ENCODE measurements at regions not wholly inside any gene's neighbourhood (a gene's known extent, or its start where the extent isn't known, plus 50 kb on each side); places are given as distances from the start of the nearest gene placed in this dataset.

DNA sequence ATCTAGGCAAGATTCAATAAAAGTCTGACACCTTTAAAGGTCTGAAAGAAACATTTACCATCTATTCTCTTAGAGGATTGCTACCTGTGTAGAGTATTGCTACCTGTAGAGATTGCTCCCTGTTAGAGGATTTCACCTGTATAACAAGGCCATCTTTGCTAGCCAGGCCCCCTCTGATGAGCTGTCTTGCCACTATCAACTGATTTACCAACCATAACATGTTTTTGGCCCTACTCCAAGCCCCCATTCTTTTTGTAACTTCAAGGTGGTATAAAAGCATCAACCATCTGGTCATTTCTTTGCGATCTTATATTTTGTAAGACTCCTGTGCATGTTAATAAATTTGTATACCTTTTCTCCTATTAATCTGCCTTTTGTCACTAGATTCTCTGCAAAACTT, 424.7 kb upstream of the CAMK1G start:
- no peak for DNase-seq (ENCODE audit: extremely low spot score in 2 of 2)
- no peaks in the 10 kb centered on the region for H3K27me3 ChIP-seq
- no peaks in the 10 kb centered on the region for H3K36me3 ChIP-seq
- H3K4me3 ChIP-seq, result no peak overlapping the region
- no peak overlapping the region for H3K27ac ChIP-seq
- H3K4me1 ChIP-seq, result no peaks in the 10 kb centered on the region
- TF ChIP-seq POLR2AphosphoS5 (IDR thresholded peaks at IDR 0.05; ENCODE audit: insufficient read depth in 1 of 2, low read depth in 1 of 2), result no peak
- TF ChIP-seq, protein P1, sequence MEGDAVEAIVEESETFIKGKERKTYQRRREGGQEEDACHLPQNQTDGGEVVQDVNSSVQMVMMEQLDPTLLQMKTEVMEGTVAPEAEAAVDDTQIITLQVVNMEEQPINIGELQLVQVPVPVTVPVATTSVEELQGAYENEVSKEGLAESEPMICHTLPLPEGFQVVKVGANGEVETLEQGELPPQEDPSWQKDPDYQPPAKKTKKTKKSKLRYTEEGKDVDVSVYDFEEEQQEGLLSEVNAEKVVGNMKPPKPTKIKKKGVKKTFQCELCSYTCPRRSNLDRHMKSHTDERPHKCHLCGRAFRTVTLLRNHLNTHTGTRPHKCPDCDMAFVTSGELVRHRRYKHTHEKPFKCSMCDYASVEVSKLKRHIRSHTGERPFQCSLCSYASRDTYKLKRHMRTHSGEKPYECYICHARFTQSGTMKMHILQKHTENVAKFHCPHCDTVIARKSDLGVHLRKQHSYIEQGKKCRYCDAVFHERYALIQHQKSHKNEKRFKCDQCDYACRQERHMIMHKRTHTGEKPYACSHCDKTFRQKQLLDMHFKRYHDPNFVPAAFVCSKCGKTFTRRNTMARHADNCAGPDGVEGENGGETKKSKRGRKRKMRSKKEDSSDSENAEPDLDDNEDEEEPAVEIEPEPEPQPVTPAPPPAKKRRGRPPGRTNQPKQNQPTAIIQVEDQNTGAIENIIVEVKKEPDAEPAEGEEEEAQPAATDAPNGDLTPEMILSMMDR (IDR thresholded peaks at IDR 0.05), result no peak
- TF ChIP-seq POLR2A (IDR thresholded peaks at IDR 0.05), result no peak
- intact Hi-C loops (cut with DNase I), result no loop called here
- H3K9me3 ChIP-seq, result no peaks in the 10 kb centered on the region

DNA sequence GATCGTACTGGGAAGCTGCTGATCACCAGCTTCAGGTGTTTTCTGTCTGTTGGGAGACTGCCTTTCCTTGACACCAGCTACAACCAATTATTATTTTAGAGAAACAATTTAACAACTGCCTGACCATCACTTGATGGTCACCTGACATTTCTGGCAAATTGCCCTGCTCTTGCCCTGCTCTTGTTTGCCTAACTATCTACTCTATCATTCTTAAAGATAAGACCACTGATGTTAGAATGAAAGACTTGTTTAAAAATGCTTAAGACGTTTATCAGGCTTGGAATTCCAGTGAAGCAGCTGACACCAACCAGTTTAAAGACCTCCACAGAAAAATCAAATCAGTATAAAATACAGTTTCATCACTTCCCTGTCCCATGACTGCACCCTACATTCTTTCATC, 423.3 kb upstream of the CAMK1G start:
- TF ChIP-seq POLR2AphosphoS5 (IDR thresholded peaks at IDR 0.05; ENCODE audit: insufficient read depth in 1 of 2, low read depth in 1 of 2), result no peak
- TF ChIP-seq, protein P1 (IDR thresholded peaks at IDR 0.05), result no peak
- TF ChIP-seq POLR2A (IDR thresholded peaks at IDR 0.05), result no peak
- Histone ChIP-seq H3K27ac (no peak overlapping the region), H3K36me3 (no peaks in the 10 kb centered on the region), H3K9me3 (no peaks in the 10 kb centered on the region), H3K4me3 (no peak overlapping the region), H3K27me3 (no peaks in the 10 kb centered on the region), H3K4me1 (no peaks in the 10 kb centered on the region)
- DNase-seq (ENCODE audit: extremely low spot score in 2 of 2), result no peak
- intact Hi-C loops (cut with DNase I), result no loop called here

DNA sequence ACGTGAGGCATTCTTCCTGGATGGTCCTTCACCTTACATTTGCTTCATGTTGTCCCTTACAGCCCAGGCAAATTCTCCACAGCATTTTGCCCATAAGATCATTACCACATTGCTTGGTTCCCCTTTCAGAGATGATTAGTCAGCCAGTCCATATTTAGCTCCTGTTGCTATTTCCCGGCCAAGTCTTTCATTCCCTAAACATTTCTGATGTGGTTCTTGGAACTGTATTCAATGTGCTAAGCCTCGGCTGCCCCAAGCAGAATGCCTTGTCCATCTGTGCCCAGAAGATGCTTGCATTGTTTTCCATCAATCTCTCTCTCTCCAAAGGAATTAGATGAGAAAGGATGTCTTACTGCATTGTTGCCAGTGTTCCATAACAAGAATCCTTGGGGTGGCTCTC, 420.9 kb upstream of the CAMK1G start:
- intact Hi-C loops (cut with DNase I), result no loop called here
- no peaks in the 10 kb centered on the region for H3K9me3 ChIP-seq
- H3K27me3 ChIP-seq, result no peaks in the 10 kb centered on the region
- no peaks in the 10 kb centered on the region for H3K36me3 ChIP-seq
- TF ChIP-seq POLR2AphosphoS5 (IDR thresholded peaks at IDR 0.05; ENCODE audit: insufficient read depth in 1 of 2, low read depth in 1 of 2), result no peak
- no peak for TF ChIP-seq POLR2A (IDR thresholded peaks at IDR 0.05)
- TF ChIP-seq, protein P1 (IDR thresholded peaks at IDR 0.05), result no peak
- H3K27ac ChIP-seq, result no peak overlapping the region
- H3K4me1 ChIP-seq, result no peaks in the 10 kb centered on the region
- H3K4me3 ChIP-seq, result no peak overlapping the region
- DNase-seq (ENCODE audit: extremely low spot score in 2 of 2), result no peak

DNA sequence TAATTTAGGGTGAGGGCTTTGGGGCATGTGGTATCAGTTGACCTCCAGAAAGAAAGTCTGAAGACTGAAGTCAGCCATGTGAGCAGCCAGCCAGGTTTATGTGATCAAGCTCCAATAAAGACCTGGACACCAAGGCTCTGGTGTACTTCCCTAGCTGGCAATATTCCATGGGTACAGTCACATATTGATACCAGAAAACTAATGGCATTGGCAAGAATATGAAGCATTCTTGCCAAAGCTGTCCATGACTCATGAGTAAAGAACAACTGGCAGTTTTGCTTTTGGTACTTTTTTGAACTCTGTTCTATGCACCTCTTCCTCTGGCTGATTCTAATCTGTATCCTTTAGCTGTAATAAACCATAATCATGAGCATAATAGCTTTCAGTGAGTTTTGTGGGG, 415.3 kb upstream of the CAMK1G start:
- H3K27ac ChIP-seq, result no peak overlapping the region
- no peak for DNase-seq (ENCODE audit: extremely low spot score in 2 of 2)
- intact Hi-C loops (cut with DNase I), result no loop called here

DNA sequence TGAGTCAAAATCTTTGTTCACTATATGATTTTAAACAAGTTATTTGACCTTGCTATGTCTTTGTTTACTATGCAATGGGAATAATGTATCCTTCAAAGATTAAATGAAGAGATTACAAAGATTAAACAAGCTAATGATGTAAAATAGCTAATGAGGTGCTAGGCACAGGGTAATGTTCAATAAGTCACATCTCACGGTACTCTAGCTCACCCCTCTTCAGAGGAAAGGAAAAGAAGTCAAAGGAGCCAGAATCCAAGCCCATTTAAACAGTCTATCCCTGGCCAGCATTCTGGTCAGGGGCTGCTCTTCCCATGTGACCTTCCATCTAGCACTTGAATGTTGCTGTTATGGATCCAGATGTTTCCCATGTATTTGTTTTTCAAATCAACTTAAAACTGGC, 412.4 kb upstream of the CAMK1G start:
- Histone ChIP-seq H3K36me3 (no peaks in the 10 kb centered on the region), H3K9me3 (no peaks in the 10 kb centered on the region), H3K27ac (no peak overlapping the region), H3K27me3 (no peaks in the 10 kb centered on the region), H3K4me1 (no peaks in the 10 kb centered on the region), H3K4me3 (no peak overlapping the region)
- DNase-seq (ENCODE audit: extremely low spot score in 2 of 2), result no peak
- TF ChIP-seq, protein P1 (IDR thresholded peaks at IDR 0.05), result no peak
- TF ChIP-seq POLR2A (IDR thresholded peaks at IDR 0.05), result no peak
- intact Hi-C loops (cut with DNase I), result no loop called here

More for the DNA sequence above, 415.3 kb upstream of the CAMK1G start:
- TF ChIP-seq POLR2A (IDR thresholded peaks at IDR 0.05) (no peak), POLR2AphosphoS5 (IDR thresholded peaks at IDR 0.05; ENCODE audit: insufficient read depth in 1 of 2, low read depth in 1 of 2) (no peak)
- TF ChIP-seq, protein P1 (IDR thresholded peaks at IDR 0.05), result no peak
- H3K9me3 ChIP-seq, result no peaks in the 10 kb centered on the region
- H3K27me3 ChIP-seq, result no peaks in the 10 kb centered on the region
- no peak overlapping the region for H3K4me3 ChIP-seq
- H3K4me1 ChIP-seq, result no peaks in the 10 kb centered on the region
- H3K36me3 ChIP-seq, result no peaks in the 10 kb centered on the region
